ENCODE measurements at regions not wholly inside any gene's neighbourhood (a gene's known extent, or its start where the extent isn't known, plus 50 kb on each side); places are given as distances from the start of the nearest gene placed in this dataset.
A peak's percentile ranks its signal among the peaks of the same experiment; 100 is the strongest.

- Histone ChIP-seq H3K9me3 (peaks cover 0 to 4% (median 0%) of the 10 kb centered on the region in 3 donors), H3K27me3 (peaks cover 0 to 73% of the 10 kb centered on the region in 2 donors), H3K27ac (no peak overlapping the region), H3K4me1 (peaks cover 0 to 4% (median 0%) of the 10 kb centered on the region in 4 donors), H3K36me3 (no peaks in the 10 kb centered on the region), H3K4me3 (no peak overlapping the region)
- DNase-seq: peak; percentile 14 to 45
- intact Hi-C loops (cut with DNase I; ENCODE audit: low total_unique reads): no loop called here
- TF ChIP-seq CTCF (IDR thresholded peaks at IDR 0.05): no peak
These were observed 112.9 kb downstream of the CPZ start for GRCh38 chr4:8705161-8706145.

- Histone ChIP-seq H3K27ac (no peak overlapping the region), H3K27me3 (peaks cover 0 to 79% of the 10 kb centered on the region in 2 donors), H3K36me3 (no peaks in the 10 kb centered on the region), H3K4me1 (peaks cover 0 to 7% (median 0%) of the 10 kb centered on the region in 4 donors), H3K4me3 (no peak overlapping the region), H3K9me3 (peaks cover 0 to 1% (median 0%) of the 10 kb centered on the region in 3 donors)
- DNase-seq: peak; percentile 12 to 39
- intact Hi-C loops (cut with DNase I; ENCODE audit: low total_unique reads): no loop called here
- no peak for TF ChIP-seq CTCF (IDR thresholded peaks at IDR 0.05)
These were observed 112.1 kb downstream of the CPZ start for GRCh38 chr4:8704632-8705031.

GRCh38 chr4:8703857-8704495 lies 111.4 kb downstream of the CPZ start:
- peaks cover 0 to 85% of the 10 kb centered on the region in 2 donors for H3K27me3 ChIP-seq
- peak; percentile 6 to 51 for DNase-seq
- H3K4me3 ChIP-seq: no peak overlapping the region

GRCh38 chr4:8703401-8703696 lies 110.8 kb downstream of the CPZ start:
- no peak overlapping the region for H3K27ac ChIP-seq
- no peak overlapping the region for H3K4me3 ChIP-seq
- no peaks in the 10 kb centered on the region for H3K9me3 ChIP-seq
- H3K4me1 ChIP-seq: peaks cover 0 to 7% (median 0%) of the 10 kb centered on the region in 4 donors
- H3K36me3 ChIP-seq: no peaks in the 10 kb centered on the region
- H3K27me3 ChIP-seq: peaks cover 0 to 87% of the 10 kb centered on the region in 2 donors
- no peak for TF ChIP-seq CTCF (IDR thresholded peaks at IDR 0.05)
- intact Hi-C loops (cut with DNase I; ENCODE audit: low total_unique reads): no loop called here
- DNase-seq: peak; percentile 2 to 34

More at GRCh38 chr4:8703857-8704495, 111.4 kb downstream of the CPZ start:
- Histone ChIP-seq H3K4me1 (peaks cover 0 to 7% (median 0%) of the 10 kb centered on the region in 4 donors), H3K27ac (no peak overlapping the region), H3K36me3 (no peaks in the 10 kb centered on the region), H3K9me3 (no peaks in the 10 kb centered on the region)
- no peak for TF ChIP-seq CTCF (IDR thresholded peaks at IDR 0.05)
- intact Hi-C loops (cut with DNase I; ENCODE audit: low total_unique reads): no loop called here

GRCh38 chr4:8702516-8703400 lies 110.2 kb downstream of the CPZ start:
- Histone ChIP-seq H3K4me1 (peaks cover 0 to 7% (median 0%) of the 10 kb centered on the region in 4 donors), H3K36me3 (no peaks in the 10 kb centered on the region), H3K27me3 (peaks cover 0 to 90% of the 10 kb centered on the region in 2 donors), H3K4me3 (no peak overlapping the region), H3K27ac (no peak overlapping the region), H3K9me3 (peaks cover 0 to 4% (median under 1%) of the 10 kb centered on the region in 3 donors)
- no peak for TF ChIP-seq CTCF (IDR thresholded peaks at IDR 0.05)
- intact Hi-C loops (cut with DNase I; ENCODE audit: low total_unique reads): no loop called here
- peak; percentile 14 to 29 for DNase-seq
